Activated CD4-positive, alpha-beta T cell treated with anti-CD3 and anti-CD28 coated beads for 4 hours (primary cell): ENCODE measurements at regions not wholly inside any gene's neighbourhood (a gene's known extent, or its start where the extent isn't known, plus 50 kb on each side); places are given as distances from the start of the nearest gene placed in this dataset.

Experiments
- DNase-seq, 2 donors: peaks; one replicate each; pipeline ENCODE4 v3.0.0-alpha.2; 2020

- DNase-seq = no peak
Measured at GRCh38 chr14:71648725-71649124, 283.5 kb upstream of the RGS6 start.

DNA sequence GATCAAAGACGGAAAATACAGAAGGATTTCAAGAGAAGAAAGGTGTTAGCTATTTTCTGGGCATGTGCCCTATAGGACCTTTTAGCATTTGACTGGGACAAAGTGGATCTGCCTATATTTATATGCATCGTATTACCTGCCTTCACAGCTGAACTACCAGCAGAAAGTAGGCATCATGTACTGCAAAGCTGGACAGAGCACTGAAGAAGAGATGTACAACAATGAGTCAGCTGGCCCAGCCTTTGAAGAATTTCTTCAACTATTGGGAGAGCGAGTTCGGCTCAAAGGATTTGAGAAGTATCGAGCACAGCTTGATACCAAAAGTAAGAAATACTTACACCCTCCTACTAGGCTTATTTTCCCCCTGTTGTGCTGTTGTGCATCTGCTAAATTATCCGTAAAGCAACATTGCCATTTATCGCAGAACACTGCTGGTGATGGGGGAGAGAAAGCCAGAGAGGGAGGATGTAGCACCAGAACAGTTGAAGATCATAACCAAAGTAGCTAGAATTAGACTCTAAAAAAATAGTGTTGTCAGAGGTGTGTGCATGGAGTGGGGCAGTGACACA lies 282.0 kb upstream of the RGS6 start:
- DNase-seq = no peak

DNA sequence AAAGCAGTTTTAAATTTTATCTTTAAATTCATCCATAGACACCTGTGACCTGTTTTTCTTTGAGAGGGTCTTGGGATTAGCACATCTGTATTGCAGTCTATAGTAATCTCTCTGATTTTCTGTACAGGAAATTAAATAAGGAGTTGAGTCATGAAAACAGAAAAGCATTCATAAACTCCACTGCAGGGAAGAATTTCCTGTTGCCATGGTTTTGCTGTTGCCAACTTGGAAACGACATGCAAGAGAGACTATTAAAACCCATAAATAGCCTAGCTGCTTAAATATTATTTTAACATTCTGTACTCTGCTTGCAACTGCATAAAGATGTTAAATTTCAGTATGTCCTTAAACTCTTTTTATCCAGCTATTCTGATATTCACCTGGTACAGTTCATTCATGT lies 281.0 kb upstream of the RGS6 start:
- no peak for DNase-seq

DNA sequence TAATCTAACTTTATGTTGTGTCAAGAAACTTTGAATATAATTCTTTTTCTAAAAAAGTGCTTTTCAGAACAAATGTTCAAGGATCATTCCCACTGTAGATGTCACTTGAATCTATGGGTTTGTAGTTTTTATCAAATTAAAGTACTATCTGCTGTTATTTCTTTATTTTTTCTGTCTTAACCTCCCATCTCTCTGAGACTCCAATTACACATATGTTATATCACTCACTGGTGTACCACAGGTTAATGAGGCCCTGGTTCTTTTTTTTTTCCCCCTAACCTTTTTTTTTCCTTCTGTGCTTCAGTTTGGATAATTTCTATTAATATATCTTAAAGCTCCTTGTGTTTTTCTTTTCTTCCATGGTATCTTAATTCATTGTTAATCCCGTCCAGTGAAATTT lies 279.9 kb upstream of the RGS6 start:
- DNase-seq = no peak

DNA sequence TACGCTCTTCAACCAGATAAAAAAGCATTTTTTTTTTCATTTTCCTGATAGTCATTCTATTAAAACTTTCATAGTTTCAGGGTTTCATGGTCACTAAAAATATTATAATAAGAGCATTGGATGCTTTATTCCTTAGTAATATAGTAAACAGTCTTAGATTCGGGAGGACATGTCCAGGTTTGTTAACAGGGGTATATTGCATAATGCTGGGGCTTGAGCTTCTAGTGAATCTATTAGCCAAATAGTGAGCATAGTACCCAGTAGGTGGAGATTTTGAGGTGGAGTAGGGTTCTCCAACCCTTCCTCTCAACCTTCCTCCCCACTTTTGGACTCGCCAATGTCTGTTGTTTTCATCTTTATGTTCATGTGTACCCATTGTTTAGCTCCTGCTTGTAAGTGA lies 277.4 kb upstream of the RGS6 start:
- no peak for DNase-seq

DNA sequence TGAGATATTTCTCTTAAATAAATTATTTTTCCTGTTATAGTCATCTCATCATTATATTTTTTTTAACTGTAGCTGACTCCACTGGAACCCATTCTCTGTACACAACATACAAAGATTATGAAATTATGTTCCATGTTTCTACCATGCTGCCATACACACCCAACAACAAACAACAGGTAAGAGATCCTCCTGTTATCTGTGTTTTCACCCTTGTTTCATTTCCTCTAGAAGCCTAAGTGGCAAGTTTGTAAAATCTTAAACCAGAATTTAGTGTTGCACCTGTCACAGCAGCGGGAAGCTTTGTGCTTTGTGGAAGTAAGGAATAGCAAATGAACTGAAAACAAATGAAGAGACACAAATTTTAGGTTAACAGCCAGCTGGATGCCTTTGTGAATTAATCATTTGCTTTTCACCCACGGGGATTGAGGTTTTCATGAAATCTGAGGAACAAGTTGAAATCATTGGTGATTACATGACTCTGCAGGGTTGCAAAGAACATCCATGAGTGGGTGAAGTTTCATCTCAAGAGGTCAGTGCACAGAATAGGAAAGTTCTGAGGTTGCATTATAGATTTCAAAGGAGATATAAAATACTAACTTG lies 273.9 kb upstream of the RGS6 start:
- DNase-seq = no peak

- DNase-seq = no peak
Measured at GRCh38 chr14:71659159-71659558, 273.1 kb upstream of the RGS6 start.

DNA sequence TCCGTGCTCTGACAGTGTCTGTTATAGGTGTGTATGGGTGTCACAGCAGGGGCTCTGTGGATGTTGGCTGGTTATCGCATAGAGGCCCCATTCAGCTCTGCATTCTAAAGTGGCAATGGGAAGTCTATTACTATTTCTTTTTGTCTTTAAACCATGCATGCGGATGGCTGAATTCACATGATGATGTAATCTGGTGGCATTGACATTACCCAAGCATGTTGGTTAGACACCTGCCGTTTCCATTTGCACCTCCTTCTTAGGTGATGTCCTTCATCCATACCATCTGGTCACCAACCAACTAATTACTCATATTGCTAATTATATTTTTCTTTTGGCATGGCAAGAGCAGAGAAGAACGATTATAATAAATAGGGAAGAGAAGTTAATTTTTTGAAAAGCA lies 270.8 kb upstream of the RGS6 start:
- DNase-seq = no peak

GRCh38 chr14:71662291-71662790 lies 269.9 kb upstream of the RGS6 start:
- no peak for DNase-seq

DNA sequence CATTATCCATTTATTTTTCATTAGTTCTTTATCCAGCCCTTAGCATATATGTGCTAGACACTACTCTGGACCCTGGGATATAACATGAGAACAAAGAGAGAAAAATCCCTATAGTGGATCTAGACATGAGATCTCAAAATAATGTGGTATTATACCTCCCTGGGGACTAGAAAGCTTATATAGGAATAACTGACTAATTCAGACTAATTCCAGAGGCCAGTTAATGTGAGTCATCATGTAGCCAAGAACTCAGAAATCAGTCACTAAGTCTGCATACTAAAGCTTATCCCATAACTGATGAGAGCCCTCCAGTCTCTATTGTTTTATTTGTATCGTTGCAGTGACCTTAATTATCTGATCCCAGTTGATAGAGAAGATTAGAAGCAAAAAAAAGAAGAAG lies 267.1 kb upstream of the RGS6 start:
- no peak for DNase-seq

- DNase-seq = no peak
Measured at GRCh38 chr14:71665781-71666180, 266.4 kb upstream of the RGS6 start.

- DNase-seq = no peak
Measured at GRCh38 chr14:71666571-71667145, 265.6 kb upstream of the RGS6 start.

DNA sequence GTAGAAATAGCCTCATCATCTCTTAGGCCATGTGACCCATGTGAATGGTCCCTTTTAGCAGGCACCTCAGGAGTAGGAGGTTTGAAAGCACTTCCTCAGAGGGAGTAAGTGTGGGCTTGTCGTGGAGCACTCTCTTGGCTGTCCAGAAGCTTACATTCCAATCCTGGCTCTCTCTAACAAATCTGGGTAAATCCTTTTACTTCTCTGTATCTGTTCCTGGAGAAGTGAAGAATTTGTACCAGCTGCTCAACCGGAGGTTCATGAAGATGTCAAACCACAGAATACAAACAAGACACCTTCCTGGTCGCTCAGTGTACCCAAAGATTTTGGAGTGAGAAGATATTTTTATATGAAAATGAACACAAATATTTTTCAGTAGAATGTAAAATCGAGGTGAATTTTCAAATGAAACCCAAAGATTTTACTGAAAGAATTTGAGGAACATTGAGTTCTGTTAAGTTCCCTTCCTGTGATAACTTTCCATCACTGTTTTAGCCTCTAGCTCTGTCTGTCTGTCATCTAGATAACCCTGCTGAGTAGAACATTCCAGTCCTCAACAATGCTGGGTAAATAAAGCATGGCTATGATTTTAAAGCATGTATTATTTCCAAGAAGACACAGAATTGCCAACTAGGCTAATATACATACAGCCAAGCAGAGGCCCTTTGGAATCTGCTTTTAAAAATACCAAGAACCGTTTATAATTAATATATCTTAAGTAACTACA lies 263.9 kb upstream of the RGS6 start:
- no peak for DNase-seq

- no peak for DNase-seq
Measured at GRCh38 chr14:71672596-71672995, 259.6 kb upstream of the RGS6 start.

- DNase-seq = no peak
Measured at GRCh38 chr14:71675126-71675899, 256.9 kb upstream of the RGS6 start.

- DNase-seq = no peak
Measured at GRCh38 chr14:71675900-71676287, 256.3 kb upstream of the RGS6 start.

- no peak for DNase-seq
Measured at GRCh38 chr14:71680736-71681387, 251.4 kb upstream of the RGS6 start.

DNA sequence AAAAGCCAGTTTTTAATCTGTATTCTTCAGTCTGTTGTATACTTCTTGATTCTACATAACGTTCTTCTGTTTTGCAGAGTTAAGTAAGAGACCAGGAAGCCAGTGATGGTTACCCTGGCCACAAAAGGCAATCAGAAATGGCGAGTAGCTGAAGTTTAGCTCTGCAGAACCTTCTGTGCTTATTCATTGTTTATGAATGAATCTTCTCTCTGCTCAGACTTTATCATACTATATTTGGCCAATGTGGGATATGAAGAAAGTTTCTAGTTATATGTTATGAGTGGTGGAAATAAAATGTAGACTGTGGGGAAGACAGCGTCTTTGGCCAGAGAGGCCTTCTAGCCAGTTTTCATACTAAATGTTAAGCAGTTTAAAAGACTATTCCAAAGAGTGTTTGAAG lies 249.9 kb upstream of the RGS6 start:
- DNase-seq = no peak

DNA sequence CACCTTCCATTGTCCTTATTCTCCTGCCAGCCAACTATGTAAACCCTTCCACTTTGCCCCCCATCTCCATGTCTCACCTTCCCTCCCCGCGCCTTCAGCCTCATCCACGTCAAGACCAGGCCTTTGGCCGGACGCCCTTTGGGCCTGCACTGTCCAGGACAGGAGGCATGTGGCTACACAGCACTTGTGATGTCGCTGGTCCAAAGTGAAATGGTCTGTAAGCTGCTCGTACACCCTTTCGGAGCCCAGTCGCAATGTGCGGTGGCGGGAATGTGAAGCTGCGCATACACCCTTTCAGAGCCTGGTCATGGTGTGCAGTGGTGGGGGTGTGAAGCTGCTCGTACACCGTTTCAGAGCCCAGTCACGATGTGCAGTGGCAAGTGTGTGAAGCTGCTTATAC lies 247.9 kb upstream of the RGS6 start:
- no peak for DNase-seq

DNA sequence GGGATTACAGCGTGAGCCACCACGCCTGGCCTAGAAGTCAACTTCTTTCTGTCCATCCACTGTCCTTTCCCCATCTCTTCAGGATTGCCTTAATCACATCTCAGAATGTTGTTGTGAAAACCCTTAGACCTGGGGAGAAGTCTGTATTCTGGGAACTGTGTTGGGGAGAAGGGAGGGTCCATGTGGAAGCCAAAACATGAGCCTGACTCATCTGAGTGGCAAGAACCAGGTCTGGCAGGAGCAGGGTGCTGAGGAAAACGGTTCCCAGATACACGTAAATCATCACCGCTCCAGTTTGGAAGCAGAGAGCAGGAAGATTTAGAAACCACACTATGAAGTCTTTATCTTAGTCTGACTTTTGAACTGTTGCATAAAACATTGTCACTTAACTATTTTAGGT lies 245.6 kb upstream of the RGS6 start:
- no peak for DNase-seq

DNA sequence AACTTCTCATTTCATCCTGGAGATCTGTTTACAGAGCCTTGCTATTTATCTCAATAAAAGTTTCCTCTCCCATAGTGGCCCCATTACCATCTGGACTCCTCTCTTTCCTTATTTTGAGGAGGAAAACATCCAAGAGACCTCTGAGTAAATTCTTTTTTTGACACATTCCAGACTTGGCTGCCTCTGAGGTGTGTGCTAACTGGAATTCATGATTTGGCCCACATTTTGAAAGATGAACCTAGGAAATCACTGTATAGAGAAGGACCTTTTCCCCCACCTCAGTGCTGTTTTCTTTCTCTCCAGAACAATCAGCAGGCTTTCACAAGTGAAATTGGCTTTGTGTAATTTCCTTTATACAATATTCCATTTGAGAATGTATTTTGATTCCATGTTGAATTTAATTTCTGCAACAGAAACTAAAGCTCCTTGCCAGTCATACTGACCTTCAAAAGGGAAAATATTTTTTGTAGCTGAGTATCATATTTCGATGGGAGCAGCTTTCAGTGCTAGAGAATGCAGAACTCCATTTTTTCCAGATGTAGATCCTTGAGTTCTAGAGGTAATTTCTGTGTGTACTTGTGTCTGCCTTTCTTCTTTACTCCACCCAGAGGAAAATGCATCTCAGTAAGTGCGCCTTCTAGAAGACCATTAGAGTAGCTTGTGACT lies 244.9 kb upstream of the RGS6 start:
- DNase-seq = no peak

DNA sequence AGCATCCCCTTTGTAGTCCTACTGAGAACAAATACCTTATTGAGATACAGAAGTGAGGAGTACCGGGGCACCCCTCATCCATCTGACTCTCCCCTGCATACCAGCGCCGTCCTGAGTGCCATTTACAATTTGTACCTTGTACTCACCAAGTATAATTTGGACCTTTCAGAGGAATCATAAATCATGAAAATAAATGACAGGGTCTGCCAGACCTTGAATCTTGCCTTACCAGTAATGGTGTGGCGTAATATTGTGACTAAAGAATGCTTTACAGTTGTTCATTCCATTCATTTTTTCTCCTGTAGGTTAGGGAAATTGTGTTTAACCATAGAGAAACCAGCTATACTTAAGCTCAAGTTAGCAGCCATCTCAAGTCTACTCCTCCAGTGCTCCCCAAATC lies 243.7 kb upstream of the RGS6 start:
- DNase-seq = no peak
